GM19043 (cell line): ENCODE measurements at regions not wholly inside any gene's neighbourhood (a gene's known extent, or its start where the extent isn't known, plus 50 kb on each side); places are given as distances from the start of the nearest gene placed in this dataset.

Source experiments
- ATAC-seq: cut with Tn5 transposase; IDR thresholded peaks from one replicate; pipeline ENCODE4 v1.9.1; 2021; ENCODE audit warnings: low read depth; ENCODE audit not compliant: unreplicated experiment

GRCh38 chr2:236688157-236688556 lies 118.5 kb downstream of the ACKR3 start:
- ATAC-seq: no peak

DNA sequence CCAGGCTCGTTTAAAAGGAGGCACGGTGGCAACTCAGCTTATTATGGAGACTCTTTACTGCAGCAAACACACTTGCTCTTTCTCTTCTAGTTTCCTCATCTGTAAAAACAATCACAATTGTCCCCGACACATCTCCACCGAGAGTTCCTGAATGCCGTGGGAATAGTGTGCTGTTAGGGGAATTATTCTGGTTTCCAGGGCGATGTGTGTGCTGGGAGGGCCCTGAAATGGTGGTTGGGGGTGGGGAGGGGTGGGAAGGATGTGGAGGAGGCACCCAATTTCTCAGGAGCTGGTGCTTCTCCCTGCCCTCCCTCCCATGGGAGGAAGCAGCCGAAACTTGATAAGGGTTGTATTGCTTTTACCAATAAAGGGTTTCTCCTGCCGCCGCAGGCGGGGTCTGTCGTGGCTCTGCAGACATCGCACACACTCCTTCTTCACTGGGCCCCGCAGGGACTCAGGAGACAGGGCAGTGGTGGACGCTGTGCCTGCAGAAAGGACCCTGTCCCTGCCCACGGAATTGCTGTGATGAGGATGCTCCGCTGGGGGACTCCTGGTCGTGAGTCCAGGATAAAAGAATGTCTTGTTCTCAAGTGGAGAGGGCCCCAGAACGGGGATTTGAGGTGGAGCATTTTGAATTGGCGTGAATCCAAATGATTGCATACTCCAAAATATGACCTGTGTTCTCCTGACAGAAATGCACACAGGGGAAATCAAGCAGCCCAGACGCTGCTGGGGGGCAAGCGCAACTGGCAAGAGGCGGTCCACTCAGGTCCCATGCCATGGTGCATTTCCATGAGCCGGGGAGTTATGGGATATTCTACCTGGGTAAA lies 119.2 kb downstream of the ACKR3 start:
- no peak for ATAC-seq

- no peak for ATAC-seq
Observed at GRCh38 chr2:236689393-236689700, 119.7 kb downstream of the ACKR3 start.

GRCh38 chr2:236689981-236690380 lies 120.4 kb downstream of the ACKR3 start:
- ATAC-seq: no peak

GRCh38 chr2:236690726-236691125 lies 121.1 kb downstream of the ACKR3 start:
- ATAC-seq: no peak

DNA sequence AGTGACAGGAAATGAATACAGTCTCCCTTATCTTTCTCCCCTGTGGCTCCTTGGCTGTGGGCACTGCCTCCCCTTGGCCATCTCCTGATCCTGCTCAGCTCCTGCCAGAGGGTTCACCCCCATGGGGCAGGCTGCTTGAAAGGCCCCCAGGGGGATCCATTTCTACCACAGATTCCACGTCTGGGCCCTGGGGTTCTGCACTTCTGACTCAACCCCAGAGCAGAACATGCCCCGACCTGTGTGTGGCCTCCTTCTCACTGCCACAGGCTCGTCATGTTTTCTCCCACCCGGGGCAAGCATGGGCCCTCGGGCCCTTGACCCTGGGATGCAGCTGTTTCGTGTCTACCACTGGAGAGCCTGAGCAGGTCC lies 122.2 kb downstream of the ACKR3 start:
- no peak for ATAC-seq

DNA sequence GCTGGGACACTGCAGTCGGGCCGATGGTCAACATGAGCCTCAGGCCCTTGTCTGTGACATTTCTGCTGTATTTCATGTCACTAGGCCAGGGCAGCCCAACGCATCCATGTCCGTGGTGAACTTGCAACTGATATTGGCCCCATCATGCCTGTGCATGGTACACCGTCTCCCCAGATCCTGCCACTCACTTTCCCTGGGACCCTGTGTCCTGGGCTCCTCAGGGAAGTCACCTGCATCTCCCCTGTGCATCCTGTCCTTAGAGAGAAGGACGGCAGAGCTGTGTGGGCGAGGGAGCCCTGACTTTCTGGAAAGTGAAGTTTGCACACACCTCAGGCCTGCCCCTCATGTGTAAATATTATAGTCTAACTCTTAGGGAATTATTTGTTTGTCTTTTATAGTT lies 123.3 kb downstream of the ACKR3 start:
- no peak for ATAC-seq

GRCh38 chr2:236693531-236693930 lies 123.9 kb downstream of the ACKR3 start:
- ATAC-seq: no peak

GRCh38 chr2:236694146-236694888 lies 124.7 kb downstream of the ACKR3 start:
- no peak for ATAC-seq

DNA sequence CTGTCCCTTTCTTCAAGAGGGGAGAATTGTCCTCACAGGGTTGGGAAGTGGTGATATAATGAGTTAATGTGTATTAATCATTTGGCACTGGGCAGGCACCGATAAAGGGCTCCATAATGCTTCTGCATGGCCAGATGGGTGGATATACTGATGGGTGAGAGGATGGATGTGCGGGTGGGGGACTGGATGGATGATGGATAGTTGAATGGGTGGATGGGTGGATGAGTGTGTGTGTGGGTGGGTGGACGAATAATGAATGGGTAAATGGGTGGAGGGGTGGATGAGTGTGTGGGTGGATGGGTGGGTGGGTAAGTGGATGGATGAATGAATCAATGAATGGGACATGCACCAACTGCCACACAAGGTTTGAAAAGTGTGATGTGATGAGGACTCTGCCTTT lies 127.2 kb downstream of the ACKR3 start:
- no peak for ATAC-seq

DNA sequence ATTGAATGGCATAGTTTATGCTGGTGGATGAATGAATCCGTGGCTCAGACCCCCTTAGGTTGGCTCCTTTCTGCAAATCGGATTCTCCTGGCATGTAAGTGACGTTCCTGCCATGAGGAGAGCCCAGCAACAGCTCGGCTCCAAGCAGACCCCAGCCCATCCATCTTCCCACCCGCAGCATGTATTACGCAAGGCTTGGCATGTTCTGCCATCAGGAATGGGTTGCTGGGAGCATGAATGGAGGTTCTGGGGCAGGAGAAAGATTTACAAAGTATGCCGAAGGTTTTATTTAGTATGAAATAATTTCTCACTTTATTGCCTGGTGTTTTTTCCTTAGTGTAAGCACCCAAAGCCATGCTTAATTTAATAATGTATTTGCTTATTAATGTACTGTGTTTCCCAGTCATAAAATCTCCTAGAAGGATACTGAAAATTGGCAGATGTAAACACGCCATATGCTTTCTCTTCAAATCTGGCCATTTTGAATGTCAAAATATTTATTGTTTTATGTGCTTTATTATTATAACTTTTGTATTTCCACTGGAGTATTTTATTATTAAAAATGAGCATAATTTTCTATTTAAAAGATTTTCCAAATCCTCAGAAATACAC lies 128.5 kb downstream of the ACKR3 start:
- no peak for ATAC-seq

GRCh38 chr2:236700703-236701102 lies 131.1 kb downstream of the ACKR3 start:
- ATAC-seq: no peak

DNA sequence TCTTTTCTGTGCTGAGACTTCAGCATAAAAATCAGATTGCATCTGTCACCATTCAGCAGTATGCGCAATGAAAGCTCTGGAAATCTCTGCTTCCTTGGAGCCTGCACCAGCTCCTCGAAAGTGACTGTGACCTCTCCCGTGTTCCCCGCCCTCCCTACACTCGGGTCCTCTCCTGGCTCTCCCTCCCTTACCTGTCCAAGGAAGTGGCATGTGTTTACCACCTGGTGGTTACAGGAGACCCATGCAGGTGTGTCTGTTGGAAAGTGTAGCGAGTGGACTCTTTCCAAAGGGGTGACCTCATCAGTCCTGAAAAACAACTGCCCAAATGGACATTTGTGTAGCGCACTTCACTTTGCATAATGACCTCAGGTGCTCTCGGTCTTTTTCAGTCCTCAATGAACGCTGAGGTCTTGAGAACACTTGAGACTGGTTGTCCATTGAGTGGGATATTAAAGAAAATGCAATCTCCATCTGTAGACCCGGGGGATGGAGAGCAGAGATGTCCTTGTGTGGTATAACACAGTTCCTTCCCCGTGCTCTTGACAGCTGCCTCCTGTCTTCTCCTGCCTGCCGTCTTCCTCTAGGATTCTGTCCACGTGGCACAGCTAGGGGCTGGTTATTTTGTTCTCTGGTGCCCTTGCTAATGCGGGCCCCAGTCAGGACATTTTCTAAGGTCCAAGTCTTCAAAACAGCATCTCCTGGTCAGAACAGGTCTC lies 133.2 kb downstream of the ACKR3 start:
- no peak for ATAC-seq

- no peak for ATAC-seq
Observed at GRCh38 chr2:236703373-236703709, 133.7 kb downstream of the ACKR3 start.

DNA sequence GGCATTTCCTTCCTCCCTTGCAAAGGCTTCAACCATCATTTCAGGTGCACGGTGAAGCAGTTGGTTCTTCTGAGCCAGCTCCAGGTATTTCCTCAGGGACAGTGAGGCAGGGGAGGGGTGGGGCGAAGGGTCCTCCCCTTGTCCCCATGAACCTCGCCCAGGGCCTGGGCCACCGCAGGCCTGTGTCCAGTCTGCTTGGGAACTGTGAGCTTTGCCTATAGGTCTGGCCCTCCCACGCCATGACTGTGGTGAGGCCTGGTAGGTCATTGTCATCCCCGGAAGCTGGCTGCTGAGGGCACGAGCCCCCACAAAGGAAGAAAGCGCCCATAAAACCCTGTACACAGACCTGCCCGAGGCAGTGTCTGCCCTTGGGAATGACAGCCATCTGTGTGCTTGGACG lies 134.3 kb downstream of the ACKR3 start:
- no peak for ATAC-seq

DNA sequence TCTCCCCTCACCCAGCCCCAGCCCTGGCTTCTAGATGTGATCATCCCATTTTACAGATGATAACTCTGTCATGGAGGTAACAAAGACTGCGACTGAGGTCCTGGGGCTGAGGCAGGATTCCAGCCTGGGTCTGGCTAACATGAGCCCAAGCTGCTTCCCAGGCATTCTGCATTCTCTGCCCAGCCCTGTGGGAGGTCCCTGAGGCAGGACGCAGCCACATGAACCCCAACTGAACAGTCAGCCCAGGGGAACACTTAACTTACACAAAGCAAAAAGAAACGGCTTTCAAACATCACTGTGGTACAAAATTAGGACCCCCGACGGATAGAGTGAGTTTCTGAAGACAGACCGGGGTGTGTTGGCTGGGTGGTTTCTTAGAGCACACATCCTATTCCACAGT lies 135.3 kb downstream of the ACKR3 start:
- ATAC-seq: no peak

DNA sequence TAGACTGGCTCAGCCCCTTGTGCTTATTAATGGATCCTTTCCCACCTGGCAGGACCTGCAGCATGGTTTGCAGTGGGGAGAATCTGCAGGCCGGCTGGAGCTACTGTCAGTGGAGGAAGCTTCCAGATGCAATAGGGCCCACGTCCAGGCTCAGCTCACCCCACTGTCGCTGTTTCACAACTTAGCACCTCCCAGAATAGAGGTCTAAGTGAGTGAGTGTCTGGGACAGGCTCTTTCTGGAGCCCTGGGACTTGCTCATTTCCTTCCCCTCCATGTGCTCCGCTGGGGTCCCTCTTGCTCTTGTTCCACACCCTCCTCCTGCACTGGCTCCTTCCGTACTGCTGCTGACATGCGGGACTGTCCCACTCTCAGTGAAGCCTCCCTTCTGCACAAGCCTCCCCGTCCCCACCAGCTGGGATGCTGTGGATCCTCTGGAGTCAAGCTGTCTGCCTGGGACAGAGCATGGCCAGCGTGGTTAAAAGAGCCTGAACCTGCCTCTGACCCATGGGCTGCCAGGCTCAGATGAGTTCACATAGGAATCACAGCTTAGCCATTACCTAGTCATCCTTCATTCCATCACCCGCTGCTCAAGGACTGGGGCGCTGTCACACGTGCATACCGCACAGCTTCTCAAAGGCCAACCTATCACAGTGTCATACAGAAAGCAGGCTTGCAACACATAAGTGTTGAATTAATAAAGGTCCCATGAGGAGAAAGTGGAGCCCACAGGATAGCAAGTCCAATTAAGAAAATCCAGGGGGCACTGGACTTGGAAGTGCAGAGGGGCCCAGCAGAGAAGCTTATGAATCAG lies 135.9 kb downstream of the ACKR3 start:
- no peak for ATAC-seq

DNA sequence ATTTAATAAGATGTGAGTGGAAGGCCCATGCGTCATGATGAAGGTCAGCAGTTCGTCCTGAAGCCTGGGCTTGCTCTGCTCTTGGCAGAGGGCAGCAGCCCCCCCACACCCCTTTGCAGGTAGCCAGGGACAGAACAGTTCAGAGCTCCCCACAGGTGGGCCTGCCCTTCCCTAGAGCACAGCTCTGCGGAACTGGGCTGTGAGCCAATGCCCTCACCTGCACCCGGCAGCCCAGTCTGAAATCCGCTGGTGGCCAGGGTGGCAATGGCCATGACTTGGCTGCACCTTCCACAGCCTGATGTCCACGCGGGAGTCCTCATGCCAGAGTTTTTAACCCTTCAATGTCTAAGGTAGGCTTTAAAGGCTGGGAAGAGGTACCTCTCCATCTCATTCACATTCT lies 136.7 kb downstream of the ACKR3 start:
- ATAC-seq: no peak

DNA sequence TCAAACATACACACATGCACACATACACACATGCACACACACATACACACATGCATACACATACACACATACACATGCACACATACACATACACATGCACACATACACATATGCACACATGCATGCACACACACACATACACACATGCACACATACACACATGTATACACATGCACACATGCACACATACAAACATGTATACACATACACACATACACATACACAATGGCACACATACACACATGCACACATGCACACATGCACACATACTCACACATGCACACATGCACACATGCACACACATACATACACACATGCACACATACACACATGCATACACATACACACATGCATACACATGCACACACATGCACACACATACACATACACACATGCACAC lies 137.2 kb downstream of the ACKR3 start:
- no peak for ATAC-seq

DNA sequence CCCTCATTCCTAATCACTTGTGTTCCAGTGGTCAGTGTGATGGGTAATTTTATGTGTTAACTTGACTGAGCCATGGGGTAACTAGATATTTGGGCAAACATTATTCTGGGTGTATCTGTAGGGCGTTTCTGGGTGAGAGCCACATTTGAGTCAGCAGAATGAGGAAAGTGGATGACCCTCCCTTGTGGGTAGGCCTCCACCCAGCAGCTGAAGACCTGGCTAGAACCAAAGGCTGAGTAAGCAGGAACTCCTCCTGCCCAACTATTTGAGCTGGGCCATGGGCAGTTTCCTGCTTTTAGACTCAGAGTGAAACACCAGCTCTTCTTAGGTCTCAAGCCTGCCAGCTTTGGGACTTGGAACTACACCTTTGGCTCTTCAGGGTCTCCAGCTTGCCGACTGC lies 141.8 kb downstream of the ACKR3 start:
- no peak for ATAC-seq

GRCh38 chr2:236712304-236712703 lies 142.7 kb downstream of the ACKR3 start:
- ATAC-seq: no peak
